OCI-LY1 (cell line): ENCODE measurements at regions not wholly inside any gene's neighbourhood (a gene's known extent, or its start where the extent isn't known, plus 50 kb on each side); places are given as distances from the start of the nearest gene placed in this dataset.

Experiments used
- H2AFZ ChIP-seq: fragments of 200-600 bp; sonication (generic), shearing (Covaris generic); 2 replicates; pipeline ENCODE4 v1.6.0; 2014; ENCODE audit warnings: antibody characterized with exemption, mild to moderate bottlenecking, low read length
- H3F3A ChIP-seq: fragments of 200-600 bp; sonication (generic), shearing (Covaris generic); 2 replicates; pipeline ENCODE4 v1.6.0; 2014; ENCODE audit warnings: mild to moderate bottlenecking, antibody characterized with exemption, low read length, moderate library complexity; ENCODE audit not compliant: insufficient read depth
- H3K27ac ChIP-seq: fragments of 200-600 bp; sonication (generic); 2 replicates; pipeline ENCODE4 v1.5.1; 2014; ENCODE audit warnings: low read length, mixed run types, mild to moderate bottlenecking, low read depth; ENCODE audit not compliant: poor library complexity, severe bottlenecking
- H3K27me3 ChIP-seq: fragments of 200-600 bp; sonication (generic); 2 replicates; pipeline ENCODE4 v1.6.0; 2014; ENCODE audit warnings: antibody characterized with exemption, mild to moderate bottlenecking, low read length, moderate library complexity; ENCODE audit not compliant: insufficient read depth
- H3K36me3 ChIP-seq: fragments of 200-600 bp; sonication (generic); 2 replicates; pipeline ENCODE4 v1.6.1; 2014; ENCODE audit warnings: mild to moderate bottlenecking, antibody characterized with exemption, low read length, moderate library complexity, mixed read lengths; ENCODE audit not compliant: insufficient read depth
- H3K4me1 ChIP-seq: fragments of 200-600 bp; sonication (generic); 2 replicates; pipeline ENCODE4 v1.5.1; 2014; ENCODE audit warnings: mild to moderate bottlenecking, low read length, moderate library complexity; ENCODE audit not compliant: insufficient read depth, severe bottlenecking
- H3K4me2 ChIP-seq: fragments of 200-600 bp; sonication (generic), shearing (Covaris generic); 2 replicates; pipeline ENCODE4 v1.6.1; 2014; ENCODE audit warnings: low read length
- H3K4me3 ChIP-seq: fragments of 200-600 bp; sonication (generic); 2 replicates; pipeline ENCODE4 v1.5.1; 2014; ENCODE audit warnings: low read length, low read depth, mild to moderate bottlenecking, mixed read lengths; ENCODE audit not compliant: poor library complexity, severe bottlenecking
- H3K79me2 ChIP-seq: fragments of 200-600 bp; shearing (Covaris generic); 2 replicates; pipeline ENCODE4 v1.6.1; 2016; ENCODE audit warnings: mixed run types, low read length, mixed read lengths; ENCODE audit not compliant: insufficient read depth
- H3K9ac ChIP-seq: fragments of 200-600 bp; sonication (generic), shearing (Covaris generic); 2 replicates; pipeline ENCODE4 v1.6.1; 2014; ENCODE audit warnings: mild to moderate bottlenecking, low read length, mixed read lengths
- H3K9me2 ChIP-seq: fragments of 200-600 bp; sonication (generic), shearing (Covaris generic); 2 replicates; pipeline ENCODE4 v1.6.1; 2014; ENCODE audit warnings: low read depth, mild to moderate bottlenecking, low read length, mixed read lengths
- H3K9me3 ChIP-seq: fragments of 200-600 bp; shearing (Covaris generic); 2 replicates; pipeline ENCODE4 v1.6.1; 2014; ENCODE audit warnings: low read length, mixed read lengths
- H4K20me1 ChIP-seq: fragments of 200-600 bp; sonication (generic), shearing (Covaris generic); 2 replicates; pipeline ENCODE4 v1.6.0; 2016; ENCODE audit warnings: mild to moderate bottlenecking, low read length; ENCODE audit not compliant: insufficient read depth
- CTCF ChIP-seq: fragments of 200-600 bp; sonication (generic), shearing (Covaris generic); IDR thresholded peaks from 2 replicates; pipeline ENCODE4 v1.5.1; 2017; ENCODE audit warnings: mild to moderate bottlenecking, antibody characterized with exemption, low read length, moderate library complexity, mixed read lengths
- EZH2 ChIP-seq: fragments of 200-600 bp; sonication (generic), shearing (Covaris generic); IDR thresholded peaks from 2 replicates; pipeline ENCODE4 v1.8.0; 2017; ENCODE audit warnings: borderline replicate concordance, mixed run types, mild to moderate bottlenecking, antibody characterized with exemption, low read length, moderate library complexity, mixed read lengths

GRCh38 chr12:90080616-90081015, 372.0 kb upstream of the ATP2B1 start:
- no peaks in the 10 kb centered on the region for H4K20me1 ChIP-seq
- no peaks in the 10 kb centered on the region for H3F3A ChIP-seq
- no peaks in the 10 kb centered on the region for H3K79me2 ChIP-seq
- H3K9me2 ChIP-seq, result no peaks in the 10 kb centered on the region
- H2AFZ ChIP-seq, result no peak overlapping the region
- no peak overlapping the region for H3K9ac ChIP-seq
- no peaks in the 10 kb centered on the region for H3K27me3 ChIP-seq
- no peaks in the 10 kb centered on the region for H3K36me3 ChIP-seq
- H3K4me1 ChIP-seq, result peaks cover 30% of the 10 kb centered on the region
- TF ChIP-seq EZH2 (no peak), CTCF (no peak)
- no peaks in the 10 kb centered on the region for H3K9me3 ChIP-seq
- H3K27ac ChIP-seq, result no peak overlapping the region
- H3K4me3 ChIP-seq, result no peak overlapping the region
- no peak overlapping the region for H3K4me2 ChIP-seq

- H3K4me2 ChIP-seq, result no peak overlapping the region
- H3K9me2 ChIP-seq, result no peaks in the 10 kb centered on the region
- H4K20me1 ChIP-seq, result no peaks in the 10 kb centered on the region
- no peaks in the 10 kb centered on the region for H3F3A ChIP-seq
- no peak overlapping the region for H3K4me3 ChIP-seq
- H3K27ac ChIP-seq, result no peak overlapping the region
- H3K9ac ChIP-seq, result no peak overlapping the region
- TF ChIP-seq CTCF, result no peak
- TF ChIP-seq EZH2, result no peak
- no peaks in the 10 kb centered on the region for H3K36me3 ChIP-seq
- H3K4me1 ChIP-seq, result peaks cover 35% of the 10 kb centered on the region
- no peaks in the 10 kb centered on the region for H3K79me2 ChIP-seq
- H3K9me3 ChIP-seq, result no peaks in the 10 kb centered on the region
- no peaks in the 10 kb centered on the region for H3K27me3 ChIP-seq
- no peak overlapping the region for H2AFZ ChIP-seq
Observed at GRCh38 chr12:90079529-90080210, 371.0 kb upstream of the ATP2B1 start.

- Histone ChIP-seq H3K27ac (no peak overlapping the region), H3K27me3 (no peaks in the 10 kb centered on the region), H3K4me1 (peaks cover 35% of the 10 kb centered on the region), H3K36me3 (no peaks in the 10 kb centered on the region), H4K20me1 (no peaks in the 10 kb centered on the region), H3K9me3 (no peaks in the 10 kb centered on the region), H3K4me3 (no peak overlapping the region), H3K4me2 (no peak overlapping the region), H2AFZ (peak overlapping the region; percentile 54; the same call in 1 of the 2 replicates), H3F3A (no peaks in the 10 kb centered on the region), H3K9ac (no peak overlapping the region), H3K79me2 (no peaks in the 10 kb centered on the region), H3K9me2 (no peaks in the 10 kb centered on the region)
- TF ChIP-seq EZH2 (no peak), CTCF (no peak)
Observed at GRCh38 chr12:90078344-90078743, 369.7 kb upstream of the ATP2B1 start.
